RWPE1 (cell line): ENCODE measurements at regions not wholly inside any gene's neighbourhood (a gene's known extent, or its start where the extent isn't known, plus 50 kb on each side); places are given as distances from the start of the nearest gene placed in this dataset.

Experiments used
- CTCF ChIA-PET: fragments of 350-600 bp; sonication (Branson Sonifier 250); formaldehyde crosslinking; extraction: SDS; loops from one replicate; lab custom pipeline; 2021; lab: Yijun Ruan, JAX
- POLR2A ChIA-PET: fragments of 400-600 bp; formaldehyde crosslinking; extraction: SDS; loops from one replicate; lab custom pipeline; 2020; ENCODE audit warnings: antibody characterized with exemption; ENCODE audit not compliant: low non-redundant PET; lab: Yijun Ruan, JAX
- DNase-seq: peaks from one replicate; pipeline ENCODE4 v3.0.0; 2012; ENCODE audit warnings: low spot score
- H3K27ac ChIP-seq: fragments of 450-650 bp; 2 replicates; pipeline ENCODE4 v1.5.1; 2017
- TF ChIP-seq, protein P1 (sequence below): fragments of 450-650 bp; conservative IDR thresholded peaks from 2 replicates; pipeline ENCODE4 v1.5.1; 2017; ENCODE audit warnings: low read depth, mild to moderate bottlenecking

DNA sequence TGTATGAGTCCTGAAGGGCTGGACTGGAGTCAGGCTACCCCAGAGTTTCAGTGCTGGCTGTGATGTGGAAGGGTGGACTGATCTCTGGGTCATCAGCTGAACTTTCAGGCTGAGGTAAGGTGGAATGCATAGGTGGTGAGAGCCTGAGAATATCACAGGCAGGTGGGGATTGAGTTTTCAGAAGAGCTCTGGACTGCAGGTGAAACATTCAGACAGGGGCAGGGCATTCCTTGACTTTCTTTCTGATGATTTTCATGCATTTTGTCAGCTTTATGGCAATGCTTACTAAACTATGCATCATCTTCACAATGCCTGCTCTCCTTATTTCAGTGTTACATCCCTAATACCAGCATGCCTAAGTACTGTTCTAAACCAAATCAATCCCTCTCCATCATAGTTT lies 755.0 kb downstream of the KCNA4 start:
- no peak overlapping the region for H3K27ac ChIP-seq
- DNase-seq = no peak
- TF ChIP-seq, protein P1, sequence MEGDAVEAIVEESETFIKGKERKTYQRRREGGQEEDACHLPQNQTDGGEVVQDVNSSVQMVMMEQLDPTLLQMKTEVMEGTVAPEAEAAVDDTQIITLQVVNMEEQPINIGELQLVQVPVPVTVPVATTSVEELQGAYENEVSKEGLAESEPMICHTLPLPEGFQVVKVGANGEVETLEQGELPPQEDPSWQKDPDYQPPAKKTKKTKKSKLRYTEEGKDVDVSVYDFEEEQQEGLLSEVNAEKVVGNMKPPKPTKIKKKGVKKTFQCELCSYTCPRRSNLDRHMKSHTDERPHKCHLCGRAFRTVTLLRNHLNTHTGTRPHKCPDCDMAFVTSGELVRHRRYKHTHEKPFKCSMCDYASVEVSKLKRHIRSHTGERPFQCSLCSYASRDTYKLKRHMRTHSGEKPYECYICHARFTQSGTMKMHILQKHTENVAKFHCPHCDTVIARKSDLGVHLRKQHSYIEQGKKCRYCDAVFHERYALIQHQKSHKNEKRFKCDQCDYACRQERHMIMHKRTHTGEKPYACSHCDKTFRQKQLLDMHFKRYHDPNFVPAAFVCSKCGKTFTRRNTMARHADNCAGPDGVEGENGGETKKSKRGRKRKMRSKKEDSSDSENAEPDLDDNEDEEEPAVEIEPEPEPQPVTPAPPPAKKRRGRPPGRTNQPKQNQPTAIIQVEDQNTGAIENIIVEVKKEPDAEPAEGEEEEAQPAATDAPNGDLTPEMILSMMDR = no peak
- POLR2A ChIA-PET = no interaction called here
- CTCF ChIA-PET = interaction anchor here (1.0 kb wide), 1 partner anchor 67 kb away, joined by 4 read pairs; no protein-coding TSS in a partner anchor

DNA sequence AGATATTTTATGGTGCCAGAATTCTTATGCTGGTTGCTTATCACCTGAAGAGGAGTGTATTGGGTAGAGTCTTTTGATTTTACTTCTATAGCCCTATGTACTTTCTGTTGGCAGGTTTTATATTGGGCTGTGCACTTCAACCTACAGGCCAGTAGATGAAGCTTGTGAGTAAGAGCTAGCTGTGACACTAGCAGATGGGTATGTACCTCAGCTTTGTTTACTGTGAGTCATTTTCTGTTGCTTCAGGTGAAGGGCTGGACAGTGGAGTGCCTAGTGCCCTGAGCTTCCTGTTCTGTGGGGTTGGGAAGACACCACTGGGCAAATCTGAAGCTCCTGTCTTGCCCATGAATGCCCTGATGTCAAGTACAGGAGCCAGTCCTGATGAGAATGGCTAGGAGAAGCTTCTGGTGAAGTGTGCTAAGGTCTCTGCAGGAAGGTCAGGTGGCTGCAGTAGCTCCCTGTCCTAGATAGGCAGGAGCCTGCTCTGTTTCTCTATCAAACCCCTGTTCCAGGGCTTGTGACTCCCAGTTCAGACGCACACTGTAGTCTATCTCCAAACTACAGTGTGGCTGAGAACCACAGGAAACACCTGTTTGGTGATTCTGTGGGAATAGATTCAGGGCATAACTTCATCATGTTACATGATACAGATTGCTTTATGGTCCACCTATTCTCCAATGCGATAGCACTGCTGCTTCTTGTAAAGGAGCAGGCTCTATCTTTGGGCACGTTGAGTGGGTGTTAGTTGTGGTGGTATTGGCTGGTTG lies 755.7 kb downstream of the KCNA4 start:
- H3K27ac ChIP-seq = no peak overlapping the region
- ChIA-PET CTCF (interaction anchor here (0.5 to 1.9 kb wide), 6 partner anchors 13 to 1562 kb away, joined by 3 to 5 read pairs (median 4); no protein-coding TSS in a partner anchor), POLR2A (no interaction called here)
- TF ChIP-seq, protein P1 = no peak
- DNase-seq = peak; percentile 52

DNA sequence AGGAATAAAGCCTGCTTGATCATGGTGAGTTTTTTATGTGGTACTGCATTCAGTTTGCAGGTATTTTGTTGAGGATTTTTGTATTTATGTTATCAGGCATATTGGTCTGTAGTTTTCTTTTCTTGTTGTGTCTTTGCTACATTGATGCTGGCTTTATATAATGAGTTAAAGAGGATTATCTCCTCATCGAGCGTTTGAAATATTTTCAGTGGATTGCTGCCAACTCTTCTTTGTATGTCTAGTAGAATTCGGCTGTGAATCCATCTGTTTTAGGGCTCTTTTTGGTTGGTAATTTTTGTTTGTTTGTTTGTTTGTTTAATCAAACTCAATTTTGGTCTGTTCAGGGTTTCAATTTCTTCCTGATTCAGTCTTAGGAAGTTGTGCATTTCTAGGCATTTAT lies 758.4 kb downstream of the KCNA4 start:
- TF ChIP-seq, protein P1 = no peak
- DNase-seq = no peak
- H3K27ac ChIP-seq = no peak overlapping the region
- CTCF ChIA-PET = interaction anchor here (0.6 kb wide), 1 partner anchor 70 kb away, joined by 4 read pairs; no protein-coding TSS in a partner anchor
- POLR2A ChIA-PET = no interaction called here

DNA sequence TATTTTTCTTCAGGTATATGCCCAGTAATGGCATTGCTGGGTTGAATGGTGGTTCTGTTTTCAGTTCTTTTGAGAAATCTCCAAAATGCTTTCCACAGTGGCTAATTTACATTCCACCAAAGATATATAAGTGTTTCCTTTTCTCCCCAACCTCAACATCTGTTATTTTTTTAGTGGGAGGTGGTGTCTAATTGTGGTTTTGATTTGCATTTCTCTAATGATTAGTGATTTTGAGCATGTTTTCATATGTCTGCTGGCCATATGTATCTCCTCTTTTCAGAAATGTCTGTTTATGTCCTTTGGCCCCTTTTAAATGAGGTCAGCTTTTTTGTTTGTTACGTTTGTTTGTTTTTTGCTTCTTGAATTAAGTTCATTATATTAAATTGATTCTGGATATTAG lies 760.2 kb downstream of the KCNA4 start:
- H3K27ac ChIP-seq = no peak overlapping the region
- TF ChIP-seq, protein P1 = no peak

GRCh38 chr11:29255401-29255800 lies 761.4 kb downstream of the KCNA4 start:
- POLR2A ChIA-PET = no interaction called here
- CTCF ChIA-PET = no interaction called here

More for the DNA sequence above, 760.2 kb downstream of the KCNA4 start:
- no peak for DNase-seq
- ChIA-PET CTCF (no interaction called here), POLR2A (no interaction called here)

DNA sequence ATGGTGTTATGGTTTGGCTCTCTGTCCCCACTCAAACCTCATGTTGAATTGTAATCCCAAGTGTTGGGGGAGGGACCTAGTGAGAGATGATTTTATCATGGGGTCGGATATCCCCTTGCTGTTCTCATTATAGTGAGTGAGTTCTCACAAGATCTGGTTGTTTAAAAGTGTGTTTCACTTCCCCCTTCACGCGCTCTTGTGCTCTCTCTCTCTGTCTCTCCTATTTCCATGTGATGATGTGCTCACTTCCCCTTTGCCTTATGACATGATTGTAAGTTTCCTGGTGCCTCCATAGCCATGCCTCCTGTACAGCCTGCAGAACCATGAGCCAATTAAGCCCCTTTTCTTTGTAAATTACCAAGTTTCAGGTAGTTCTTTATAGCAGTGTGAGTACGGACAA lies 765.1 kb downstream of the KCNA4 start:
- no peak for DNase-seq
- ChIA-PET CTCF (no interaction called here), POLR2A (no interaction called here)
- TF ChIP-seq, protein P1 = no peak
- H3K27ac ChIP-seq = no peak overlapping the region

More at GRCh38 chr11:29255401-29255800, 761.4 kb downstream of the KCNA4 start:
- DNase-seq = no peak
- TF ChIP-seq, protein P1 = no peak
- no peak overlapping the region for H3K27ac ChIP-seq
